NCI-H2196 treated with DMSO at 0.1 percent for 48 hours (cell line): ENCODE measurements at regions not wholly inside any gene's neighbourhood (a gene's known extent, or its start where the extent isn't known, plus 50 kb on each side); places are given as distances from the start of the nearest gene placed in this dataset.
"Not testable (repeated sequence)": the region's sequence is repeated elsewhere in the genome, so short reads cannot be mapped to it uniquely, and the experiment has no call there.

Source experiments
- DNase-seq: peaks from one replicate; lab custom pipeline; 2025; ENCODE audit not compliant: unreplicated experiment; lab: John Stamatoyannopoulos, UW

DNA sequence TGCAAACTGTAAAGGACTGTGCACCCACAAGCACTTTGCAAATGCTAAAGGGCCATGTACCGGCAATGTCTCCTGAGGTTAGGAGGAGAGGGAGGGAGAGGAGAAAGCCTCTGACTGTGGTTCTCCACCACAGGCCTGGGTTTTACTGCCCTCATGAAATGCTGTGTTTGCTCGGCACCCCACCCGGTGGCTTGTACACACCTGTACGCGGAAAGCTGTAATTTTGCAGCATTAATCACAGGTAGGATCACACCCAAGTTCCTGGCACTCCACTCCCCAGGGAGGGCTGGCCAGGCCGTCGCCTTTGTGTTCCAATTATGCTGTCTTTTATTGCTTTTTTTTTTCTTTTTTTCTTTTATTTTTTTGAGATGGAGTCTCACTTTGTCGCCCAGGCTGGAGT lies 78.5 kb upstream of the MYL10 start:
- no peak for DNase-seq

- no peak for DNase-seq
These were observed 79.1 kb upstream of the MYL10 start for GRCh38 chr7:101708223-101708622.

GRCh38 chr7:101712652-101713051 lies 83.6 kb upstream of the MYL10 start:
- no peak for DNase-seq

DNA sequence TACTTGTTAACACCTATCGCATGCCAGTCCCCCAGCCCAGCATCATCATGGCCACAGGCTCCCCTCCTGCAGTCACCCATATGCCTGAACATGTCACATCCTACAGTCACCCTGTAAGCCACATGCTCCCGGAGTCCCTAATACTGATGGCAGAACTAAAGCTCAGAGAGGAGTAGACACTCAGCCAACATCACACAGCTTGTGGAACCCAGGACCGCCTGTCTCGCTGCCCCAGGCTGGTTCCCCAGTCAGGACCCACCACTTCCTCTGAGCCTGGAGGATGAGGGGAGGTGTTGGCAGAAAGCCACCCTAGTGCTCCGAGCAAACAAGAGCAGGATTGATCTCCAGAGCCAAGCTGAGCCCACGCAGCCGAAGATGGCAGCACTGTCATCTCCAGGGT lies 85.0 kb upstream of the MYL10 start:
- DNase-seq: no peak

- DNase-seq: no peak
These were observed 88.7 kb upstream of the MYL10 start for GRCh38 chr7:101717628-101718357.

- DNase-seq: no peak
These were observed 89.4 kb upstream of the MYL10 start for GRCh38 chr7:101718363-101719122.

DNA sequence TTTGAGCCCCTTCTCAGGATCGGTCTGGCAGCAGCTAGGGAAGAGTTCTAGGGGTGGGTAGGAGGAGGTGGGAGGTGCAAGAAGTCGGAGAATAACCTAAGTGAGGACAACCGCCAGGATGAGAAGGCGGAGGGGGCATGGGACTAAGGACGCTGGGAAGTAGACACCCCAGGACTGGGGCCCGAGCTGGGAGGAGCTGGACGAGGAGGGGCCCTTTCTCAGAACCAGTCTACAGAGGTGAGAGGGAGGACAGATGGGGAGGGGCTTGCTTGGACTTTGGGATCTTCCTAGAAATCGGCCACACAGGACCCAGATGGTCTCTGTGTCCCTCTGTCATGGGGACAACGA lies 90.0 kb upstream of the MYL10 start:
- no peak for DNase-seq

DNA sequence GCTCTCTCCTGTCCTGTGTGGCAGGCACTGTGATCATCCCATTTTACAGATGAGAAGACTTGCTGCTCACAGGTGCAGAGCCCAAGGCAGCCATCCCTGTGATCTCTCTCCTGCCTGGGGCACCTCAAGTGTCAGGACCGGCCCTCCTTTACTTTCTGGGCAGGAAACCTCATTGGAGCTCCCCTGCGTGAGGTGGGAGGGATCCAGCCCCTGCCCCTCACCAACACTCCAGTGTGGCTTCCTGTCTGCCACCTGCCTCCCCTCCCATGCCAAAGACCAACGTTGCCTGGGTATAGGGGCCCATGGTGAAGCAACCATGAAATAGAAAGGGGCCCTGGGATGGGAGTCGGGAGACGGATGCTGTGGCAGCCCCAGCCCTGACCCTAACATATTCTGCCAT lies 91.2 kb upstream of the MYL10 start:
- DNase-seq: no peak

DNA sequence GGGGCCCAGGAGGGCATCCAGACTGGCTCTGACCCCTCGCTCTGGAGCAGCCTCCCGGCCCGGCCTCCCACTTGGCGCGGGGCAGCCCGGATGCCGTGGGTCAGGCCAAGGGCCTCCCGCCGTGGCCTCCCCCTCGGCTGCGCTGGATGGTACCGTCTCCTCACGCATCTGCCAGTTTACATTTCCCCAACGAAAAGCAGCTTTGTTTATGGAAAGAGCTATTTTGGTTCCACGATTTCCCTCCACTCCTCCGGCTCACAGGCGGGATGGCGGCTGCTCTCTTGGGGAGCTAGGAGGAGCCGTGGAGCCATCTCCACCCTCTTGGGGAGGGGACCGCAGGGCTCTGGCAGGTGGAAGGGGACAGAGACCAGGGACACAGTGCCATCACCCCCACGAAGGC lies 93.2 kb upstream of the MYL10 start:
- no peak for DNase-seq

DNA sequence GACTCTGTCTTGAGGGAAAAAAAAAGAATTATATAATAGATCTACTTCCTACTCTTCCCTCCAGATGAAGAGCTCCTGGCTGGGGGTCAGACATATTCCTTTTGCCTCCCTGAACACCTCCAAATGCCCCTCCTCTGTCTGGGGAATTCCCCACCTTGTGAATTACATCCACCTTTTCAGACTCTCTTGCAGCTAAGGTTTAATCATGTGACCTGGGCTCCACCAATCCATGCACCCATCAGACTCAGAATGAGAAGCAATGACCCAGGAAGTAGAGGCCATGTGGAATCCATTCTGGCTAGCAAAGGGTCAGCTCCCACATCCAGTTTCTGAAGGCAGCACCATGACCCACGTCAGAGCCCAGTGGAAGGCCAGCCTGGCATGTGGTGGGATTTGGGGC lies 93.6 kb upstream of the CUX1 start:
- DNase-seq: no peak

DNA sequence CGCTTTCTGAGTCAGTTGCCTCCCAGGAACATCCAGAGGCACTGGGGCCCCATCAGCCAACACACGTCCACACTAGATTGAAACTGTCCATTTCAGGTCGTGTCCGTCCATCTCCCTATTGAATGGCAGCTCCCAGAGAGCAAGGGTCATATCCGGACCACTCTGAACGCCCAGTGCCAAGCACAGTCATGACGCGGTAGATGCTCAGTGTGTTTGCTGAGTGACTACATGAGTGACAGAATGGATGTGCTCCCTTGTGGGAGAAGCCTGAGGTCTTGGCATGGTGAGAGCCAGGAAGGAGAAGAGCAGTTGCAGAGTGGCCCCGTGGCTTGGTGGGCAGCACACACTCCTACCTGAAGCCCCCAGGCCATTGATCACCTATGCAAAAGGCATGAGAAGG lies 92.5 kb upstream of the CUX1 start:
- DNase-seq: no peak

- no peak for DNase-seq
These were observed 91.5 kb upstream of the CUX1 start for GRCh38 chr7:101725921-101726320.

GRCh38 chr7:101727184-101727583 lies 90.2 kb upstream of the CUX1 start:
- no peak for DNase-seq

DNA sequence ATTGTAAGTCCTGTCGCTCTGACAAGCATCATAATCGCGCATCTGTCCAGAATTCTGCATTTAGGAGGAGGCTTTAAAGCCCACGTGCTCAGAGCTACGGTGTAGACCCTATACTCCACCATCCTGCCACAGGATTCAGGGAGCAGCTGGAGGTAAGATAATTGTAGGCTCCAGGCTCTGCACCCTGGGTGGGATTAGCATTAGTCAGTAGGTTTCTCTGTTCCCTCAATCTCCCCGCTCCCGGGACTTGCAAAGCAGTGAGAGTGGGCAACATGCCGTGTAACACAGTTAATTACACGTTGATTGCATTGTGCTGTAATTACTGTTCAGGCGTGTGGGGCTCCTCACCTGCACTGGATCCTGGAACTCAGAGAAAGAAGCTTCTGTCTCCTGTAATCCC lies 89.3 kb upstream of the CUX1 start:
- DNase-seq: no peak

- not testable (repeated sequence) for DNase-seq
These were observed 88.6 kb upstream of the CUX1 start for GRCh38 chr7:101728873-101729240.

- DNase-seq: no peak
These were observed 88.1 kb upstream of the CUX1 start for GRCh38 chr7:101729241-101729883.

- DNase-seq: no peak
These were observed 85.8 kb upstream of the CUX1 start for GRCh38 chr7:101731502-101732084.

DNA sequence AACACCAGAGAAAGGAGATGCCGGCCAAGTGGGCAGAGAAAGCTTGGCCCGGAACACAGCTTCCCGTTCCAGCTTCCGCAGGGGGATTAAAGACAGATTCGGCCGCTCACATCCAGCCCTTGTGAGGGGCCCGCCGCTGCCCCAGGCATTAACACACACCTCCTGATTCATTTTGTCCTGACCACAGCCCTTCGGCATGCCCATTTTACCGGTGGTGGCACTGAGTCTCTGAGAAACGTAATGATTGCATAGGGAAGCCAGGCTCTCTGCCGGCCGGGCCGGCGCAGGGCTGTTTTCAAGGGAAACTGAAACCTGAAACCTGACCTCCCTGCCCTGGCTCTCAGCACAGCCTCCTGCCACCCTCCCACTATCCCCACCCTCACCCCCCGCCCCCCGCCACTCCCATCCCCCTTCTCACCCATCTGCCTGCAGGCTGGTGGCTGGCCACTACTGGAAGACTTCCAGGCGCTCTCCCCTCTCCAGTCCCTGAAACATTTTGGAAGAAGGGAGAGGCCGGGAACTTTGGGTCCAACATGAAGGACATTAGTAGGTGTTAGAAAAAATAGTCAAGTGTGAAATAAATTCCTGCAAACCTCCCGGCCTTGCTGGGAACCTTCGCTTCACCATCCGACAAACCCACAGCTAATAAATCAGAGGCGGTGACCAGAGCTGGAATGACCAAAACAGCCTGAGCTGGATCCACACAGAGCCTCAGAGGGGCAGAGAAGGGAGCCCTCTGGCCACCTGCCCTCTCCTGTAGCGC lies 83.5 kb upstream of the CUX1 start:
- DNase-seq: peak; percentile 42

GRCh38 chr7:101736084-101736483 lies 81.3 kb upstream of the CUX1 start:
- no peak for DNase-seq

DNA sequence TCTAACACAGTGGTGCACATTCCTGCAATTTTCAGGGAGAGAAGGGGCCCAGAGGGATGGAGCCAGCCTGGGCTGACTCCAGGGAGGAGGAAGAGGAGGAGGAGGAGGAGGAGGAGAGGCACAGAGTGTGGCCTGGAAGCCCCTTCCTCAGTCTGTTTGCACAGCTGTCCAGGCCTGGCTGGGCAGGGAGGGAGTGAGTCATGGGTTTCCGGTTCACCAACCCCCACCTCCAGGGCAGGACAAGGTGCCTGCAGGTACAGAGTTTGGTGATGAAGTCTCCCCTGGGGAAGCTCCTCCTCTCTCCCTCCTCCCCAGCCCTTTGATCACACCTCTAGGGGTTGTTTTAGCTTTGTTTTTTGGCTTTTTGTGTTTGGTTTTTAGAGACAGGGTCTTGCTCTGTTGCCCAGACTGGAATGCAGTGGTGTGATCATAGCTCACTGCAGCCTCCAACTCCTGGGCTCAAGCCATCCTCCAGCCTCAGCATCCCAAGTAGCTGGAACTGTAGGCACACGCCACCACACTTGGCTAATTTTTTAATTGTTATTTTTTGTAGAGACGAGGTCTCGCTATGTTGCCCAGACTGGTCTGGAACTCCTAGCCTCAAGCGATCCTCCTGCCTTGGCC lies 77.5 kb upstream of the CUX1 start:
- no peak for DNase-seq
